GM18511 (cell line): ENCODE measurements at regions not wholly inside any gene's neighbourhood (a gene's known extent, or its start where the extent isn't known, plus 50 kb on each side); places are given as distances from the start of the nearest gene placed in this dataset.
"Not testable (repeated sequence)": the region's sequence is repeated elsewhere in the genome, so short reads cannot be mapped to it uniquely, and the experiment has no call there.

ENCODE experiments used
- ATAC-seq: cut with Tn5 transposase; IDR thresholded peaks from one replicate; pipeline ENCODE4 v1.9.1; 2021; ENCODE audit warnings: mild to moderate bottlenecking, moderate library complexity; ENCODE audit not compliant: unreplicated experiment

DNA sequence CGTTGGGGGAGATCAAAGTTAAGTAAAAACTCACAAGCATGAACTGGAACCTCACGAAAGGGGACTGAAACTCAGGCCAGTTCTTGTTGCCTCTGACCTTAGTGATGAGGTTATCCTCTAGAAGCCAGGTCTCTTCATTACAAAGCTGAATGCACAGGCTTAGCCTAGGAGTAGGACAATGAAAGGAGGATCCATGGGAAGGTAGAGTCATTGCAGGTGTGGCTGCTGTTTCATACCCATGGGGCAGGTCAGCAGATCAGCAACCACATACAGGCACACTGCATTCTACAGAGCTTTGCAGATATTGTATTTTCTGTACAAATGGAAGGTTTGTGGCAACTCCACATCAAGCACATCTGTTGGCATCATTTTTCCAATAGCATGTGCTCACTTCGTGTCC lies 341.3 kb upstream of the SOX9 start:
- no peak for ATAC-seq

DNA sequence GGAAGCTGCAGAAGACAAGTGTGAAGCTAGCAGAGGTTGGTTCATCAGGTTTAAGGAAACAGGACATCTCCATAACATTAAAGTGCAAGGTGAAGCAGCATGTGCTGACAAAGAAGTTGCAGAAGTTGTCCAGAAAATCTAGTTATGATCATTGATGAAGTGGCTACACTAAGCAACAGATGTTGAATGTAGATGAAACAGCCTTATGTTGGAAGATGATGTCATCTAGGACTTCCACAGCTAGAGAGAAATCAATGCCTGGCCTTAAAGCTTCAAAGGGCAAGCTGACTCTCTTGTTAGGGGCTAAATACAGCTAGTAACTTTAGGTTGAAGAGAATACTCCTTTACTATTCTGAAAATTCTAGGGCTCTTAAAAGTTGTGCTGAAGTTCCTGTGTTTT lies 340.2 kb upstream of the SOX9 start:
- ATAC-seq, result no peak

DNA sequence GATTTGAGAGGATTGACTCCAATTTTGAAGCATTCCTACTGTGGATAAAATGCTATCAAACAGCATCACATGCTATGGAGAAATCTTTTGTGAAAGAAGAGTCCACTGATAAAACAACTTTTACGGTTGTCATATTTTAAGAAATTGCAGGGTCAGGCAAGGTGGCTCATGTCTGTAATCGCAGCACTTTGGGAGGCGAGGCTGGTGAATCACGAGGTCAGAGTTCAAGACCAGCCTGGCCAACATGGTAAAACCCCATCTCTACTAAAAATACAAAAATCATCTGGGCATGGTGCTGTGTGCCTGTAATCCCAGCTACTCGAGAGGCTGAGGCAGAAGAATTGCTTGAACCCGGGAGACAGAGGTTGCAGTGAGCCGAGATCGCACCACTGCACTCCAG lies 338.8 kb upstream of the SOX9 start:
- ATAC-seq, result not testable (repeated sequence)

DNA sequence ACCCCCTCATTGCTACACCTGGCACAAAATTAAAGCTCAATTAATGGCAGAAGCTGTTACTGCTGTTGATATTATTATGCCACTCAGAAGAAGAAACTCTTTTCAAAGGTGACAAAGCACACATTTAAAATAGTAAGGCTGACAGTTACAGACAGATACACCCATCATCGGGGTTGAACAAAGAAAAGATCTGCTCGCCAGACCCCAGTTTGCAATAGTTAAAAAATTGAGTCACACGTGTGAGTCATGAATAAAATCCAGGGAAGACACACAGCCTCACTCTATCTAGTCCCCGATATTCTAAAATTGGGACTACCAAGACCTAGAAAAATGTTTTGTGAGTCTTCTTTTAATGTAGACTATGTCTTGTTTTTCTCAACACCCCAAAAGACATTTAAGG lies 330.0 kb upstream of the SOX9 start:
- no peak for ATAC-seq

DNA sequence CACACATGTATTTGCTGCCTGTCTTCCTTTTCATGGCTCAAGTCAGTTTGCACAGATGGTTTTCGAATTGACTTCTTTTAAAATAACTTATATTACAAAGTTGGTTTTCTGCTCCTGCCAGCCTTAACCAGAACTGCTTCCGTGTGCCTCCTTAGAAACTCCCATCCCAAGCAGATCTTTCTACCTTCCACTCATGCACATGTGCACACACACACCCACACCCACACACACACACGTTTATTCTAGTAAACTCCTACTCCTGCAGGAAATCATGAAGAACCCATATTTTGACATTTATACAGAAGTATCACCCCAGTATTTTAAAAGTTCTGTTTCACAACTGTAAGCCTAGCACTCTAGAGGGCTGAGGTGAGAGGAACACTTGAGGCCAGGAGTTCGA lies 329.5 kb upstream of the SOX9 start:
- no peak for ATAC-seq

DNA sequence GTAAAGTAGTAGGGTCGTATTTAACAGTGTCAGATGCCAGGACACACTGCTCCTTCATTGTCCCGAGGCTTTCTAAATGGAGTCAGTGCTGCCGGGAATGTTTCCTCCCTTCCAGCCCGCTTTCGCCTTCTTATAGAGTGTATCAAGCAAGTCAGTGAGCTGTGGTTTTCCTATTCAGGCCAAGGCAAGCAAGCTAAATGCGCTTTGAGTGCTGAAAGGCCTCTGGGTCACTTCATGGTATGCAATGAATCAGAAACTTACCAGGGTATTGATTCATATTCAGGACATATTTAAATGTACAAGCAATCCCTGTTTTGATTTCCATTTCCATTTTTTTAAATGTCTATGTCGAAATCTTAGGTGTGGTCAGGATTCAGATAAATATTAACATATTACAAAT lies 327.9 kb upstream of the SOX9 start:
- no peak for ATAC-seq

DNA sequence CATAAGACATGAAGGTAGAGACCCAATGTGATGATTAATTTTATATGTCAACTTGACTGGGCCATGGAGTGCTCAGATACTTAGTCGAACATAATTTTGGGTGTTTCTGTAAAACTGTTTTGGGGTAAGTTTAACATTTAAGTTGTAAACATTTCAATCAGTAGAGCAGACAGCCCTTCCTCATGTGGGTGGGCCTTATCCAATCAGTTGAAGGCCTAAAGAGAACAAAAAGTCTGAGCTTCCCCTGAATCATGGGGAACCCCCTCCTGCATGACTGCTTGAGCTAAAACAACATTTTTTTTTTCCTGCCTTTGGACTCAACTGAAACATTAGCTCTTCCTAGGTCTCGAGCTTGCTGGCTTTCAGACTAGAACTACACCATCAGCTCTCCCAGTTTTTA lies 327.3 kb upstream of the SOX9 start:
- no peak for ATAC-seq

DNA sequence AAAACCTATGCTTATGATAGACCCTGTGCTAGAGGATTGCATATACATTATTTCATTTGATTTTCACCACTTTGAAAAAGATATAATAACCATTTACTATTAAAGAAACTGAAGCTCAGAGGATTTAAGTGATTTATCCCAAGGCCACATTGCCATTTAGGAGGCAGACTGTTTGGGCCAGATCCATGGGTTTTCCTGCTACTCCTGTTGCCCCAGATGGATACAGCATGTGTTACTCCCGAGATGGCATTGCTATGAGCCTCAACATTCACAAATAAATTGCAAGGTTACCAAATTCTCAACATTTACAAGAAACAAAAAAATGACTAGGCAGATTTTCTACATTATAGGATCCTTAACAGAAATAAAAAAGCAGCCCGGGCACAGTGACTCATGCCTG lies 322.1 kb upstream of the SOX9 start:
- ATAC-seq, result no peak

DNA sequence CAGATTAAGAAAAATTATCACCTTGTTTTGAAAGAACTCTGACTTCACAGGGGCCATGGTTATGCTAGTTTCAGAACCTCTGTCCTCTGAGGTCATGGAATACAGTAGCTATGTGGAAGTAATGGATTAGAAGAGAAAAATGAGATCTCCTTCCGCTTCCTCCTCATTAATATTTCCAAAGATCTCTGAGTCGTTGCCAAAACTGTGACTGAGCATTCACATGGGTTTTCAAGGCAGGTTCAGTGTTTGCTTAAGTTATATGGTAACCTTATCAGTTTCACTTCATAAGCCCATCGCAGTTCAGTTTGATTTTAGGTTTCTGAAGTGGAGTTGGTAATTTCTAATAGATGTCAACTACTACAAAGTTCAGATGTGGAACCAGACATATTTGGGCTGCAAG lies 321.2 kb upstream of the SOX9 start:
- no peak for ATAC-seq

DNA sequence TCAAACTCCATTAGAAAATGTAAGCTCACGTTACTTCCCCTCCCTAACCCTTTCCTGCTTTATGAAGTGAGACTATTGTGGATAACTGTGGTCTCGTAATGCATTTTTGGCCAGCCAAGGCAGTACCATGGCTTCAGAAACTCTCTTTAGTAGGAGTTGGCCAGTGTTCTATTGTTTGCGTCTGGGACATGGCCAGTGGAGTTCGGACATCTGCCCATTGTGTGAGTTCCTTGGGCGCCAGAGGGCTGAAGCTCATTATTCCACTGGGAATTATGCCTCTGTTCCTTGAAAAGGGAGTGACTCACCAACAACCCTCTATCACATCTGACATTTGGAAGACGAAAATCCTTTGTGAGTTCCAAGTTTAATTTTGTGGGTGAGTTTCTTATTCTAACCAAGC lies 319.5 kb upstream of the SOX9 start:
- no peak for ATAC-seq

DNA sequence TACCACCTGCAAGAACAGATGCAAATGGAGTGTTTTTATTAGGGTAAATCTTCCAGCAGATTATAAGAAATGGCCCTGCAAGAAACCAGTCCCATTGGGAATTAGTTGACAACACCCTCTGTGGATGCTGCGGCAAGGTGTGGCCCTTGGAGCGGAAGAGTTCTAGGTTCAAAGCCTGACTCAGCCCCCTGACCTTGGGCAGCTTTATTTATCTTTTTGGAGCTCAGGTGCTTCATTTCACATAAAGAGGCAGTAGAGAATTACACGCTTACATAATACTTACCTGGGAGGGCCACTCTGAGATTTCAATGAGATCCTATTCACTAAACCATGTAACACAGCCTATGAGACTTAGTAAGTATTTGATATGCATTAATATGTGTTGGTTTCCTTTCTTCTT lies 318.2 kb upstream of the SOX9 start:
- no peak for ATAC-seq

DNA sequence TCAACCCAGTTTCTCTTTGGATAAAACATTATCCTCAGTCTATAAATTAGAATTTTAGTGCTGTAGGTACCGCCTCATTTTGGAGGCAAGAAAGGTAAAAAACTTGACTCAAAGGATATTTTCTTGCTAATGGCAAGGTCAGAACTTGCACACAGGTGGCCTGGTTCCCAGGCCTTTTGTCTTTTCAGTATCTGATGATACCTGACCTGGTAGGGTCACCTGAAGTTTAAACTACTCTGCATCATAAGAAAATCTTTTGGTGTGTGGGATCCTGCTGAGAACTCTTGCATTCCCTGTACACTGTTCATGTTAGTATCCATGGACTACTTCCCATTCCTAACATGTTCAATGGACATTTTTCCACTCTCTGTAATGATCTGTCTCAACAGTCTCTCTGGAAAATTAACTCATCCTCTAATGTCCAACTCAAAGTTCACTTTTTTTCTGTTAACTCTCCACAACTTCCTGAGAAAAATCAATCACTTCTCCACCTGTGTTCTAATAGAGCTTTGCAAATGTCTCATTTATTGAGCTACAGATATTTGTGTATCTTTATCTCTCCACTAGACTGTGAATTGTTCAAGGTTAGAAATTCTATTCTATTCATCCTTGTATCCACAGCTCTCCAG lies 317.1 kb upstream of the SOX9 start:
- ATAC-seq, result no peak

DNA sequence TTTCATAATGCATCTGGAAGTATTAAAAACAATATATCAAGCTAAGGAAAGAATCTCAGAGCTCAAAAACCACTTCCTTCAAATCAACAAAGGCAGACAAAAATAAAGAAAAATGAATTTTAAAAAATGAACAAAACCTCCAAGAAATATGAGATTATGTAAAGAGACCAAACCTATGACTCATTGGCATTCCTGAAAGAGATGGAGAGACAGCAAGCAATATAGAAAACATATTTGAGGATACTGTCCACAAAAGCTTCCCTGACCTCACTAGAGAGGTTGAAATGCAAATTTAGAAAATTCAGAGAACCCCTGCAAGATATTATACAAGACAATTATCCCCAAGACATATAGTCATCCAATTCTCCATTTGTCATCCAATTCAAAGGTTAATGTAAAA lies 311.3 kb upstream of the SOX9 start:
- ATAC-seq, result no peak

DNA sequence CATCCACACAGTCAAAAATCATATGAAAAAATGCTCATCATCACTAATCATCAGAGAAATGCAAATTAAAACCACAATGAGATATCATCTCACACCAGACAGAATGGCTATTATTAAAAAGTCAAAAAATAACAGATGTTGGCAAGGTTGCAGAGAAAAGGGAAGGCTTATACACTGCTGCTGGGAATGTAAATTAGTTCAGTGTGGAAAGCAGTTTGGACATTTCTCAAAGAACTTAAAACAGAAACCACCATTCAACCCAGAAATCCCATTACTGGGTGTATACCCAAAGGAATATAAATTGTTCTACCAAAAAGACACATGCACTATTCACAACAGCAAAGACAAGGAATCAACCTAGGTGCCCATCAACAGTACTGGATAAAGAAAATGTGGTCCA lies 307.0 kb upstream of the SOX9 start:
- not testable (repeated sequence) for ATAC-seq

DNA sequence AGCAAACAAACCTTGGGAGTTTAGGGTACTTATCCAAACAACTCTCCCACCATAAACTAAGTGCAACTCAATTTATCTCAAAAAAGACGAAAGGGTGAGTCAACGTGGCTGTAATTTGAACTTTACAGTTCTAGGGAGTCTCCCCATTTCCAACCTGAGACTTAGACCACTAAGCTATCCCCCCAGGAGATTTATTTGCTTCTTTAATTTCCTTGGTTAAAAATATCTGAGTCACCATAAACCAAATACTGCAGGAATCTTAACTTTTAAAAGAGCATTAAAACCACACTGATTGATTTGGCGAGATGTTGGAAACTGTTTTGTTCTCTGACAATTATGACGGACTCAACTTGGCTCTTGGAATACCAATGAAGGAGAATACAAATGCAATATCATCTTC lies 299.3 kb upstream of the SOX9 start:
- no peak for ATAC-seq

DNA sequence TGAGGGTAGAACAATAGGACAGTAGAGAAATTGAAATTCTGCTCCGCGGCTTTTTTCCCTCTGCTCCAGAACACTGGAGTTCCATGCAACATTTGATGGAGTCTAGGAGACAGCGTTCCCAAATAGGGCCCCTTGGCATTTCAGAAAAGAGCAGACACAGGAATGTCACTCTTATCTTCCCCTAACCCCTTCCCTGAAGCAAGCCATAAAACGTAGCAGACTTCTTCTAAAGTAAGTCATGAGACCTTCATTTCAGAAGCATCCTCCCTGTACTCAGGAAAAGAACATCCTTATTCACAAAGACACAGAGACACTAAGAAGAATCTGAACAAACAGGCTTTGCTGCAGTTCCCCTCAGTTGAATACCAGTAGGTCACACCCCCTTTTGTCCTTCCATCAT lies 296.1 kb upstream of the SOX9 start:
- no peak for ATAC-seq

DNA sequence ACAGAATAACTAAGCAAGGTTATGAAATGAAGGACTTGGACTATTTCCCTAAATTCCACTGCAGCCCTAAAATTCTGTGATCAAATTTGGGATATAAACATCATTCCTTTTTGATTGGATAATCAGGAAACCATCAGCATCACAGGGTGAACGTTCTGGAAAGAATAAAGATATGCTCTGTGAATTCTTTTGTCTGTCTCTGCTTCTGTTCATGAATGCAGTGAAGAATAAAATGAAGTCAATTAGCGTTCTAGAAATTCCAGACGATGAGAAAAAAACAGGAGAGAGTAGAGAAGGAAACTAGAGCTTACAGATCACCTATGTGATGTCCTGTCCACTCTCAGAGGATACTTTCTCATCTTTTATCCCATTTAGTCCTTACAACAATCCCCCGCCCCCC lies 295.1 kb upstream of the SOX9 start:
- ATAC-seq, result no peak

DNA sequence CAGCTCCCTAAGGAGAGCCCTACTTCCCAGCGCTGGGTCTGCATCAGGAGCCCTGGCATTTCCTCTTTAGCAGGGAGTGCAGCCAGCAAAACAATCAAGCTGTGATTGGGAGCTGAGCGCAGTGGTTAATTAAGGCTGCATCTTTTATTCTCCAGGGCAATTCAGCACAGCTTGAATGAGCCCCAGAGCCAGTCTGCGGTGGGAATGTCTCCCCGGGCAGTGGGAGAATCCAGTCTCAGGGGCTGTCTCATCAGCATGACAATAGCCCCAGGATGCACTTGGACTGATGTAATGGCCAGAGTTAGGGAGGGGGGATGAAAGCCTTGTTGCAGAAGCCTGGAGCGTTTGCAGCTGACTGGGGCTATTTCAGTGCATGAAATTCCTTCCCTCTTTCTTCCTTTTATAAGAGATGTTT lies 292.6 kb upstream of the SOX9 start:
- no peak for ATAC-seq

DNA sequence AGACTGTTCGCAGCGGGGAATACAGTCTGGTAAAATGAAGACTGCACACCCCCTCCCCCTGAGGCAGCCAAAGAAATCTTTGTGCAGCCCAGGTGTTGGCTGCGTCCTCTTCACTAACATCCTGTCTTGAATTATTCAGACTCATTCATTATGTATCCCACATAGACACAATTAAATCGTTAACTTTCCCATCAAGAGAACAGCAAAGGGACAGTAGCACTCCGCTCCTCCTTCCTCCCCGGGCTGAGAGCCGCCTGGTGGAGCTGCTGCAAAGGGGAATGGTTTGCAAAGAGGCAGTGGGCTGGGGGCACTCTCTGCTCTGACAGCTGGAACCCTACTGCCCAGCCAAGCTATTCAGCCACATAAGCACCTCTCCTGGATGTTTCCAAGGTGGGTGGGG lies 290.0 kb upstream of the SOX9 start:
- no peak for ATAC-seq

DNA sequence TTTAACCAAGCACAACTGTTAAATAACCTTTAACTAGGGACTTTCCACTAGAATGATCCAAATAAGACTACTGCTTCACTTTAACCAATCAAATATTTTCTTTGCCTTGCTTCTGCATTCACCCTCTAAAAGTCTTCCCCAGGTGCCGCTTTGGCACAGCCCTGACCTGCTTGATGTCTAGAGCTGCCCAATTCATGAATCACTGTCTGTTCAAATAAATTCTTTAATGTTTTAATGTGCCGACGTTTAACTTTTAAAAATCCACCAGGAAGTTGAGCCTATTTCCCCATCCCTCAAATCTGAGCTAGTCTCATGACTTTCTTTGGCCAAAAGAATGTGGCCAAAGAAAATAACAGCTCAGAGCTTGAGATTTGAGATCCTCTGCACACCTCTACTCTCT lies 277.8 kb upstream of the SOX9 start:
- ATAC-seq, result no peak

DNA sequence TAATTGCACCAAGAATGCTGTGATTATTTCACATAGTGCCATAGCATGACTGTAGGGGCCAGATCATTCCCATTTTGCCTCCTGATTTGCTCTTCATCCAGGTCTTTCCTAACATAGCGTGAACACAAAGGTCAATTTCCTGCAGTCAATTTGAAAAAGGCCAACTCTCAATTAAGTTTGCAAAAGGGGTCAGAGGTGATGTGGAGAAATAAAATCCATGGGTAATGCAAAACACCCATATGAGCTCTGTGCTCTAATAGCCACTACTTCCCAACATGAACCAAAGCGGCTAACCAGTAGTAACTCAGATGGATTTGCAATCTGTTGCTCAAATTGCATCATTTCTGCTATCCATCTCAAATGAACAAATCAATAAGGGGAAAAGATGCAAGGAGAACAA lies 275.5 kb upstream of the SOX9 start:
- ATAC-seq, result no peak

DNA sequence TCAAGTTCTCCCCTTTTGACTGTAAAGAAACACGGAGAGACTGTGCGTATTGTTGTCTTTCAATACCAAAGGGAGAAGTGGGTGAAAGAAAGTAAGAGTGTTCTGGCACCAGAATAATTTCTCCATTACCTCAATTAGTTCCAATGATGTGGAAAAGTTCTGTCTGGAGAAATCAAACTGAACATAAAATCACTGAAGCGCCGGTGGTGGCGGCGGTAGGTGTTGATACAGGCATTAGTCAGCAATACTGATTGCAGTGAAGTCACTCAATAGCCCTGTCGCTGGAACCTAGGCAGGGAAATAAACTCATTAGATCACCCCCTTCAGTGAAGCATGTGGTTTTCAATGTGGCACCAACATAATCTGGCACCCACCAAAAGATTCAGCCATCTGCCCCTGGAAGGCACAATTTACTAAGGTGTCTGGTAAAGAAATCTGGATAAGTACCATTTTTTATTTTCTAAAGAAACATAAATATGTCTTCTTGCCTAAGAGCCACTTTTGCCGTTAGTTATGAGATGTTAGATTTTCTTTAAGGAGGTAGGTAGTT lies 274.2 kb upstream of the SOX9 start:
- no peak for ATAC-seq
